Sigmoid colon (tissue), 4 donors: ENCODE measurements at regions not wholly inside any gene's neighbourhood (a gene's known extent, or its start where the extent isn't known, plus 50 kb on each side); places are given as distances from the start of the nearest gene placed in this dataset.

Source experiments
- CTCF ChIP-seq, 4 experiments: fragments of 450-650 bp in 3 of 4; fragments of 200-600 bp in 1 of 4; IDR thresholded peaks; one replicate each; pipeline ENCODE4 v1.5.1; 2016 to 2019; ENCODE audit warnings: antibody characterized with exemption in 4 of 4, mild to moderate bottlenecking in 3 of 4, moderate library complexity in 2 of 4
- POLR2A ChIP-seq, 2 donors: fragments of 450-650 bp; IDR thresholded peaks; one replicate each; pipeline ENCODE4 v1.6.1; 2016; ENCODE audit warnings: antibody characterized with exemption in 2 of 2, mild to moderate bottlenecking in 2 of 2, moderate library complexity in 2 of 2
- POLR2AphosphoS5 ChIP-seq, 4 donors: sonication (generic); formaldehyde crosslinking; IDR thresholded peaks; one replicate each; pipeline ENCODE4 v1.6.1; 2017; ENCODE audit warnings: antibody characterized with exemption in 4 of 4

GRCh38 chr14:48792376-48793024 lies 793.7 kb downstream of the RPS29 start:
- TF ChIP-seq CTCF (IDR thresholded peaks at IDR 0.05) (no peak), POLR2AphosphoS5 (IDR thresholded peaks at IDR 0.05) (no peak), POLR2A (IDR thresholded peaks at IDR 0.05) (no peak)
